AG04449 (cell line): ENCODE measurements at regions not wholly inside any gene's neighbourhood (a gene's known extent, or its start where the extent isn't known, plus 50 kb on each side); places are given as distances from the start of the nearest gene placed in this dataset.

Experiments
- CTCF ChIA-PET: fragments of 350-600 bp; formaldehyde crosslinking; extraction: SDS; loops from one replicate; lab custom pipeline; 2021; ENCODE audit warnings: antibody characterized with exemption; lab: Yijun Ruan, JAX
- POLR2A ChIA-PET: fragments of 400-600, 350-600 bp; formaldehyde crosslinking; extraction: SDS; loops from one replicate; lab custom pipeline; 2020; ENCODE audit warnings: antibody characterized with exemption, inconsistent platforms; lab: Yijun Ruan, JAX
- DNase-seq: peaks from one replicate; pipeline ENCODE4 v3.0.0-alpha.2; 2010; ENCODE audit warnings: low read depth, low spot score
- H3K4me3 ChIP-seq: 2 replicates; pipeline ENCODE4 v1.5.1; 2011; ENCODE audit warnings: low read depth, mild to moderate bottlenecking, control low read depth, low read length
- TF ChIP-seq, protein P1 (sequence below): IDR thresholded peaks from one replicate; pipeline ENCODE4 v1.5.1; 2011; ENCODE audit warnings: mild to moderate bottlenecking, moderate library complexity, low read length, control low read depth, inconsistent platforms; ENCODE audit not compliant: insufficient read depth; ENCODE audit errors: missing control alignments

DNA sequence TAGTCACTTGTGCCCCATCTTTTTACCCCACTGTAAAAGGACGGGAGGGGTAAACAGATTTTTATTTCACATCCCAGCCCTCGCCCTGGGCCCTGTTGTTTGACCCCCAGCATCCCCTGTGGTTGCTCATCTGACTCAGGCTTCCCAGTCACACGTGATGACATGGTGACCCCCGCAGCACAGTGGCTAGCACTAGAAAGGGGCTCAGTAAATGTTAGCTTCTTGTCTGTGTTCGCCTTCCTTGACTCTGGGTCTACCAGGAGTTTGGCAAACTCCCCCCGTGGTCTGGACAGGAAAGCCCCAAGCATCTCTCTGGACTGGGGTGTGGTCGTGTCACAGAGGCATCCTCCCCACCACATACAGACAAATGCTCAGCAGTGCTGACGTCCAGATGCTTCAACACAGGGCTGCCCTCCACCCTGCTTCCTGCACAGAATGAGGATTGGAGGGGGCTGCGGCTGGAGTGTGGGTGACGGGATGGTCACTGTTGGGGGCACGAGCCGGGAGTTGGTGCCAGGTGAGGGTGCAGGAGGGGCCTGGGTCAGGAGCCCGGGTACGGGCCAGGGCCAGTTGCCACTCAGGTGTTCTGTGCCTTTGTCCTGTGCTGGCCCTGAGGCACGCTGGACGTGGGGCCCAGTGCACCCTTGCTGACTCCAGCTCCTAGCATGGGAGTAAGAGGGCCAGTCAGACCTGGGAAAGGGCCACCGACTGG is 69.1 kb downstream of the METRNL start:
- no peak for DNase-seq
- TF ChIP-seq, protein P1, sequence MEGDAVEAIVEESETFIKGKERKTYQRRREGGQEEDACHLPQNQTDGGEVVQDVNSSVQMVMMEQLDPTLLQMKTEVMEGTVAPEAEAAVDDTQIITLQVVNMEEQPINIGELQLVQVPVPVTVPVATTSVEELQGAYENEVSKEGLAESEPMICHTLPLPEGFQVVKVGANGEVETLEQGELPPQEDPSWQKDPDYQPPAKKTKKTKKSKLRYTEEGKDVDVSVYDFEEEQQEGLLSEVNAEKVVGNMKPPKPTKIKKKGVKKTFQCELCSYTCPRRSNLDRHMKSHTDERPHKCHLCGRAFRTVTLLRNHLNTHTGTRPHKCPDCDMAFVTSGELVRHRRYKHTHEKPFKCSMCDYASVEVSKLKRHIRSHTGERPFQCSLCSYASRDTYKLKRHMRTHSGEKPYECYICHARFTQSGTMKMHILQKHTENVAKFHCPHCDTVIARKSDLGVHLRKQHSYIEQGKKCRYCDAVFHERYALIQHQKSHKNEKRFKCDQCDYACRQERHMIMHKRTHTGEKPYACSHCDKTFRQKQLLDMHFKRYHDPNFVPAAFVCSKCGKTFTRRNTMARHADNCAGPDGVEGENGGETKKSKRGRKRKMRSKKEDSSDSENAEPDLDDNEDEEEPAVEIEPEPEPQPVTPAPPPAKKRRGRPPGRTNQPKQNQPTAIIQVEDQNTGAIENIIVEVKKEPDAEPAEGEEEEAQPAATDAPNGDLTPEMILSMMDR: no peak
- CTCF ChIA-PET: no interaction called here
- POLR2A ChIA-PET: no interaction called here
- no peak overlapping the region for H3K4me3 ChIP-seq

DNA sequence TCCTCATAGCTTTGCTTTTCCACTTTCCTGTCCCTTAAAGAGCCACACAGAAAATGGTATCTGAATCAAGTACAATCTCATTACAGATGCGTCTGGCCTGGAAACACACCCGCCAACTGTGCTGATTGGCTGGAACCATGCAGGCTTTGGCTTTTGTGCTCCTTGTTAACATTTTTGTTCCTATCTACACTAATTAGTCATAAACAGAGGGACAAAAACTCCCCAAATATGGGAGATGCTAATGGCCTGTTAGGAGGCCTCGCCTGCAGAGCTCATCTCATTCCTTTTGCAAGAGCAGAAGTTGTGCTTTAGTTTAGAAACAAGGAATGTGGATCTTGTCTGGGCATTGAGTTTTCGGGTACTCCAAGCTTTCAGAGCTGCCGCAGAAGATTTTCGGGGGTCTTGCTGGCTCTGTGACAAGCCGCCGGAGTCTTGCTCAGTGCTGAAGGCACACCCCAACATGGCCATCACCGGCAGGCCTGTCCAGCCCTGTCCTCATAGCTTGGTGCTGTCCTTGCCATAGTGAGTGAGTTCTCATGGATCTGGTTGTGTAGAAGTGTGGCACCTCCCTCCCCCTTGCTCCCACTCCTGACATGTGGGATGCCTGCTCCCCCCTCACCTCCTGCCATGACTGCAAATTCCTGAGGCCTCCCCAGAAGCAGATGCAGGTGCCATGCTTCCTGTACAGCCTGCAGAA is 69.8 kb downstream of the METRNL start:
- H3K4me3 ChIP-seq: no peak overlapping the region
- POLR2A ChIA-PET: no interaction called here
- CTCF ChIA-PET: no interaction called here
- DNase-seq: no peak
- TF ChIP-seq, protein P1: no peak

DNA sequence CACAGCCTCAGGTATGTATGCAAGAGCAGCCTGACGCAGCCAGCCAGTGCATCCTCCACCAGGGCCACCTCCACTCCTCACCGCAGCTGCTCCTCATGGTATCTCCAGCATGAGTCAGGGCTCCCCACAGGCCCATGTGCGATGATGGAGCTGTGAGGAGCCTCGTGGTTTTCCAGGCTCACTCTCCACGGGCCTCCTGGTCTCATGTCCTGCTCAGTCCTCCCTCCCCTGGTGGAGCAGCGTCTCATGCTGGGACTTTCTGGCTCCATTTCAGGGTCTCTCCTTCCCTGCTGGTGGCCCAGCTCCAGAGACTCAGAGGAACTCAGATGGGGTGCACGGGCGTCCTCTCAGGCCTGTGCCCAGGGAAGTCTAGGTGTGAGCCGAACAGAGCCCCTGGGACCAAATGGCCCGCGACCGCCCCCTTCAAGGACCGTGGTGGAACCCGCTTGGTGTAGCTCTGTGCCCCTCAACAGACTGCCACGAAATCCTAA is 70.4 kb downstream of the METRNL start:
- CTCF ChIA-PET: no interaction called here
- H3K4me3 ChIP-seq: no peak overlapping the region
- TF ChIP-seq, protein P1: no peak
- POLR2A ChIA-PET: no interaction called here
- no peak for DNase-seq

DNA sequence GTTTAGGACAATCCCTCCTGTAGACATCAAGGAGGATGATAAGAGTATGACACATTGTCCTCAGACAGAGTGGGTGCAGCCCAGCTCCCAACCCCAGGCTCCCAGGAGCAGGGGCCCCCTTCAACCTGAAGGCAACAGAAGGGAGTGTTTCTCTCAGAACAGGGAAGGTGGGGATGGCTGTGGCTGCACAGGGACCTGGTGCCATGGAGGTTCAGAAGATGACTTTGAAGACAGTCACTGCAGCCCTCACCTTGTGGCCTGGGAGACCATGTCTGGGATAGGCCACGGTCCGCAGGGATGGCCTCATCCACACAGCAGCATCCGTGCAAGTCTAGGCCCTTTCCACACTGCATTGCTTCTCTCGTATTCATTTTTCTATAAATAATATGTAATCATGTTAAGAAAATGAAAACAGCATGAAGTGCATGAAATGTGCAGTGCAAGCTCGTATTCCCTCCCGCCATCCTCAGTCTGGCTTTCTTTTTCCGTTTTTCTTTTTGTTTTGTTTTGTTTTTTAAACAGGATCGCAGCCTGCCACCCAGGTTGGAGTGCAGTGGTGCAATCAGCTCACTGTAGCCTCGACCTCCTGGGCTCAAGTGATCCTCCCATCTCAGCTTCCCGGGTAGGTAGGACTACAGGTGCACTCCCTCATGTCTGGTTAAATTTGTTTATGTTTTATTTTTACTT is 71.1 kb downstream of the METRNL start:
- TF ChIP-seq, protein P1: no peak
- CTCF ChIA-PET: no interaction called here

DNA sequence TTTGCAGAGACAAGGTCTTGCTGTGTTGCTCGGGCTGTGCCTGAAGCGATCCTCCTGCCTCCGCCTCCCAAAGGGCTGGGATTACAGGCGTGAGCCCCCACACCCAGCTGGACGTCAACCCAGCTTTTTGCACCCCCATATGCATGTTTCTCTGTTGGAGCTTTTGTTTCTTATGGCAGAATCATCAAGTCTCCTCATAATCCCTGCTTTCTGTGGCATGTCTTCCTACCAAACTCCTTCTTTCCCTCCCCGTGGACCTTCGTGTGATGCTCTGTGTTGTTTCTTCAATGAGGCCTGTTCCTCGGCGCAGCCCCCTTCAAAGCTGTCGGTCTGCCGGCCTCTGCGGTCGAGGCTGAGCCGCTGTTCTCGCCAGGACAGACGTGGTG is 71.6 kb downstream of the METRNL start:
- no peak overlapping the region for H3K4me3 ChIP-seq
- CTCF ChIA-PET: no interaction called here
- TF ChIP-seq, protein P1: no peak
- POLR2A ChIA-PET: no interaction called here
- DNase-seq: no peak

More for the DNA sequence above, 71.1 kb downstream of the METRNL start:
- no peak overlapping the region for H3K4me3 ChIP-seq
- POLR2A ChIA-PET: no interaction called here
- DNase-seq: no peak
